CD14-positive monocyte (primary cell): ENCODE measurements at regions not wholly inside any gene's neighbourhood (a gene's known extent, or its start where the extent isn't known, plus 50 kb on each side); places are given as distances from the start of the nearest gene placed in this dataset.

ENCODE experiments used
- DNase-seq, 3 donors: peaks; one replicate each; pipeline ENCODE4 v3.0.0-alpha.2; 2011 to 2022
- H2AFZ ChIP-seq: 2 replicates; pipeline ENCODE4 v1.6.0; 2012; ENCODE audit warnings: mild to moderate bottlenecking, low read depth, low read length, inconsistent platforms; ENCODE audit not compliant: insufficient read depth, poor library complexity, severe bottlenecking
- H3K27ac ChIP-seq, 2 donors: 1 replicate in 1 of 2; 2 replicates in 1 of 2; pipeline ENCODE4 v1.5.1; 2012 to 2013; ENCODE audit warnings: low read length in 2 of 2, control low read depth in 1 of 2, inconsistent platforms in 1 of 2, low read depth in 1 of 2, mild to moderate bottlenecking in 1 of 2
- H3K27me3 ChIP-seq, 2 donors: one replicate each; pipeline versions ENCODE4 v1.6.0 to v1.6.1; 2011 to 2013; ENCODE audit warnings: low read length in 2 of 2; ENCODE audit not compliant: control insufficient read depth in 2 of 2, insufficient read depth in 2 of 2
- H3K36me3 ChIP-seq, 2 donors: replicated peaks in 1 of 2; 1 replicate in 1 of 2; 2 replicates in 1 of 2; pipeline versions ENCODE4 v1.5.1 to v1.6.1; 2012 to 2013; ENCODE audit warnings: low read length in 2 of 2, control low read depth in 1 of 2, inconsistent platforms in 1 of 2, mild to moderate bottlenecking in 1 of 2; ENCODE audit not compliant: insufficient read depth in 2 of 2, control insufficient read depth in 1 of 2
- H3K4me1 ChIP-seq, 2 donors: 1 replicate in 1 of 2; 2 replicates in 1 of 2; pipeline versions ENCODE4 v1.5.1 to v1.6.1; 2012 to 2013; ENCODE audit warnings: low read length in 2 of 2, control low read depth in 1 of 2, inconsistent platforms in 1 of 2, mild to moderate bottlenecking in 1 of 2, moderate library complexity in 1 of 2; ENCODE audit not compliant: insufficient read depth in 2 of 2, control insufficient read depth in 1 of 2
- H3K4me2 ChIP-seq: replicated peaks from 2 replicates; pipeline ENCODE3; 2012; ENCODE audit warnings: low read length, moderate library complexity, mild to moderate bottlenecking; ENCODE audit not compliant: poor library complexity, severe bottlenecking; ENCODE audit errors: extremely low read depth
- H3K4me3 ChIP-seq, 3 experiments: fragments of 200-600 bp in 1 of 3; sonication (generic) in 1 of 3; replicated peaks in 1 of 3; 1 replicate in 2 of 3; 2 replicates in 1 of 3; pipeline ENCODE4 v1.5.1; 2011 to 2013; ENCODE audit warnings: low read length in 3 of 3, mild to moderate bottlenecking in 3 of 3, control low read depth in 2 of 3, low read depth in 2 of 3, inconsistent platforms in 1 of 3, moderate library complexity in 1 of 3
- H3K79me2 ChIP-seq: 2 replicates; pipeline ENCODE4 v1.6.0; 2012; ENCODE audit warnings: mild to moderate bottlenecking, control low read depth, inconsistent platforms, low read length, moderate library complexity; ENCODE audit not compliant: insufficient read depth
- H3K9ac ChIP-seq: 2 replicates; pipeline ENCODE4 v1.6.0; 2017; ENCODE audit warnings: low read length, mild to moderate bottlenecking; ENCODE audit not compliant: insufficient read depth, poor library complexity, severe bottlenecking
- H3K9me3 ChIP-seq, 2 donors: replicated peaks in 1 of 2; 1 replicate in 1 of 2; 2 replicates in 1 of 2; pipeline versions ENCODE4 v1.5.1 to v1.6.1; 2012 to 2013; ENCODE audit warnings: low read length in 2 of 2, control low read depth in 1 of 2; ENCODE audit not compliant: control insufficient read depth in 1 of 2, insufficient read depth in 1 of 2
- H4K20me1 ChIP-seq: 2 replicates; pipeline ENCODE4 v1.6.0; 2012; ENCODE audit warnings: mild to moderate bottlenecking, low read length, control low read depth, moderate library complexity; ENCODE audit not compliant: insufficient read depth
- H3K27ac Mint-ChIP-seq, 7 donors: one replicate each; pipeline ENCODE4 v1.8.0; 2020; ENCODE audit warnings: mild to moderate bottlenecking in 7 of 7, mixed read lengths in 7 of 7, moderate library complexity in 6 of 7, inconsistent platforms in 2 of 7
- H3K27me3 Mint-ChIP-seq, 3 donors: one replicate each; pipeline ENCODE4 v1.8.0; 2021 to 2022; ENCODE audit warnings: low read depth in 3 of 3, mild to moderate bottlenecking in 3 of 3, mixed read lengths in 3 of 3, moderate library complexity in 3 of 3, inconsistent platforms in 1 of 3
- H3K36me3 Mint-ChIP-seq, 2 donors: one replicate each; pipeline ENCODE4 v1.8.0; 2020; ENCODE audit warnings: mixed read lengths in 2 of 2, inconsistent platforms in 1 of 2, mild to moderate bottlenecking in 1 of 2
- H3K4me1 Mint-ChIP-seq: one replicate; pipeline ENCODE4 v1.8.0; 2020; ENCODE audit warnings: mild to moderate bottlenecking, mixed read lengths
- H3K4me3 Mint-ChIP-seq, 2 donors: one replicate each; pipeline ENCODE4 v1.8.0; 2020; ENCODE audit warnings: mild to moderate bottlenecking in 2 of 2, mixed read lengths in 2 of 2, moderate library complexity in 1 of 2
- H3K9me3 Mint-ChIP-seq, 7 donors: one replicate each; pipeline ENCODE4 v1.8.0; 2020 to 2022; ENCODE audit warnings: mixed read lengths in 7 of 7, mild to moderate bottlenecking in 6 of 7, moderate library complexity in 6 of 7, inconsistent platforms in 2 of 7
- CTCF ChIP-seq: fragments of 200-600 bp; IDR thresholded peaks from one replicate; pipeline ENCODE4 v1.8.0; 2022; ENCODE audit warnings: antibody characterized with exemption, mild to moderate bottlenecking
- WGBS: methylation state at CpG from one replicate; pipeline ENCODE4 v1.1.5; 2013; ENCODE audit warnings: missing lambda C conversion rate; ENCODE audit not compliant: insufficient coverage; 5-methylcytosine and 5-hydroxymethylcytosine counted together
- intact Hi-C, 2 donors: fragments of 100-400 bp; cut with micrococcal nuclease; formaldehyde crosslinking; loops; one replicate each; pipeline versions ENCODE4 v1.15.0 to v1.15.1; 2023

DNA sequence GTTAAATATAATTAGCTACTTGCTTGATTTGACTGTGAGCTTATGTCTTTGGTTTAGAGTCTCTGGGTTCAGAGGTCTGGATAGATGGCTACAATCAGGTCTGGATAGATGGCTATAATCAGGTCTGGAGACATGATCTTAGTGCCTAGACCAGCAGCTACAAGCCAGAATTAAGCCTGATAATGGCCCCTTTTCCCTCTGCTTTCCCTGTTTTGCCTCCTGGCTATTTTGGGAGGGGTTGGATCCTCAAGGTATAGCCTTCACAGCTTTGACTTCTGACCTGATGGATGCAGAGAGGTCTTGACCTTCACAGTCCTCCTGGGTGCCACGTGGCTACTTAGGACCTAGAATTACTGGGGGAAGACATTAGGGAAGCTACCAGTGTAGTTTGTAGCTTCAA lies 877.7 kb downstream of the GALC start:
- Mint-ChIP-seq H3K9me3 (peaks cover 0 to 7% (median 3%) of the 10 kb centered on the region in 7 donors), H3K4me1 (no peaks in the 10 kb centered on the region), H3K36me3 (no peaks in the 10 kb centered on the region), H3K27me3 (no peaks in the 10 kb centered on the region), H3K27ac (no peak overlapping the region), H3K4me3 (no peak overlapping the region)
- Histone ChIP-seq H3K36me3 (no peaks in the 10 kb centered on the region), H3K9me3 (peaks cover 0 to 4% of the 10 kb centered on the region in 2 donors), H3K27me3 (no peaks in the 10 kb centered on the region), H3K4me2 (no peak overlapping the region), H3K9ac (no peak overlapping the region), H2AFZ (no peak overlapping the region), H4K20me1 (no peaks in the 10 kb centered on the region), H3K79me2 (no peaks in the 10 kb centered on the region), H3K4me1 (no peaks in the 10 kb centered on the region), H3K27ac (no peak overlapping the region), H3K4me3 (no peak overlapping the region)
- no peak for TF ChIP-seq CTCF
- no peak for DNase-seq
- WGBS, result no CpG with 5 or more reads among the region's 1 CpG
- intact Hi-C loops, result no loop called here

GRCh38 chr14:87113286-87113685 lies 879.7 kb downstream of the GALC start:
- H4K20me1 ChIP-seq, result no peaks in the 10 kb centered on the region
- Mint-ChIP-seq H3K27ac (no peak overlapping the region), H3K9me3 (peaks cover 0 to 7% (median 2%) of the 10 kb centered on the region in 7 donors), H3K27me3 (no peaks in the 10 kb centered on the region), H3K36me3 (no peaks in the 10 kb centered on the region), H3K4me3 (no peak overlapping the region), H3K4me1 (no peaks in the 10 kb centered on the region)
- 0% methylated on average over 1 of the region's 5 CpGs for WGBS
- H2AFZ ChIP-seq, result no peak overlapping the region
- no peak for TF ChIP-seq CTCF
- H3K4me2 ChIP-seq, result no peak overlapping the region
- no peak for DNase-seq
- no peak overlapping the region for H3K27ac ChIP-seq
- intact Hi-C loops, result no loop called here
- H3K4me3 ChIP-seq, result no peak overlapping the region
- no peak overlapping the region for H3K9ac ChIP-seq
- no peaks in the 10 kb centered on the region for H3K79me2 ChIP-seq
- no peaks in the 10 kb centered on the region for H3K36me3 ChIP-seq
- no peaks in the 10 kb centered on the region for H3K4me1 ChIP-seq
- H3K27me3 ChIP-seq, result no peaks in the 10 kb centered on the region
- H3K9me3 ChIP-seq, result peaks cover 0 to 4% of the 10 kb centered on the region in 2 donors
